ENCODE measurements at regions not wholly inside any gene's neighbourhood (a gene's known extent, or its start where the extent isn't known, plus 50 kb on each side); places are given as distances from the start of the nearest gene placed in this dataset.

GRCh38 chr4:62302710-62303109 lies 1102.6 kb downstream of the ADGRL3 start:
- no peak for DNase-seq

- no peak for DNase-seq
Observed at GRCh38 chr4:62301500-62301899, 1101.4 kb downstream of the ADGRL3 start.

GRCh38 chr4:62293551-62293950 lies 1093.4 kb downstream of the ADGRL3 start:
- DNase-seq, result no peak

- no peak for DNase-seq
Observed at GRCh38 chr4:62292911-62293310, 1092.8 kb downstream of the ADGRL3 start.

GRCh38 chr4:62288808-62289541 lies 1088.8 kb downstream of the ADGRL3 start:
- no peak for DNase-seq

- no peak for DNase-seq
Observed at GRCh38 chr4:62285026-62285425, 1084.9 kb downstream of the ADGRL3 start.

- no peak for DNase-seq
Observed at GRCh38 chr4:62279689-62280088, 1079.6 kb downstream of the ADGRL3 start.

GRCh38 chr4:62275470-62275869 lies 1075.3 kb downstream of the ADGRL3 start:
- no peak for DNase-seq

- no peak for DNase-seq
Observed at GRCh38 chr4:62274782-62275181, 1074.7 kb downstream of the ADGRL3 start.

- no peak for DNase-seq
Observed at GRCh38 chr4:62271107-62271506, 1071.0 kb downstream of the ADGRL3 start.

GRCh38 chr4:62269918-62270317 lies 1069.8 kb downstream of the ADGRL3 start:
- DNase-seq, result no peak

GRCh38 chr4:62263454-62263853 lies 1063.3 kb downstream of the ADGRL3 start:
- DNase-seq, result no peak

- no peak for DNase-seq
Observed at GRCh38 chr4:62262676-62263075, 1062.5 kb downstream of the ADGRL3 start.

GRCh38 chr4:62260254-62260653 lies 1060.1 kb downstream of the ADGRL3 start:
- DNase-seq, result no peak

- no peak for DNase-seq
Observed at GRCh38 chr4:62256479-62256878, 1056.4 kb downstream of the ADGRL3 start.

GRCh38 chr4:62252728-62253127 lies 1052.6 kb downstream of the ADGRL3 start:
- no peak for DNase-seq

GRCh38 chr4:62250100-62250499 lies 1050.0 kb downstream of the ADGRL3 start:
- DNase-seq, result no peak

- DNase-seq, result no peak
Observed at GRCh38 chr4:62243895-62244294, 1043.8 kb downstream of the ADGRL3 start.

- no peak for DNase-seq
Observed at GRCh38 chr4:62235911-62236310, 1035.8 kb downstream of the ADGRL3 start.

- DNase-seq, result no peak
Observed at GRCh38 chr4:62232814-62233213, 1032.7 kb downstream of the ADGRL3 start.

GRCh38 chr4:62231994-62232393 lies 1031.9 kb downstream of the ADGRL3 start:
- no peak for DNase-seq

GRCh38 chr4:62226082-62226481 lies 1026.0 kb downstream of the ADGRL3 start:
- DNase-seq, result peak; percentile 41

- DNase-seq, result no peak
Observed at GRCh38 chr4:62222121-62222520, 1022.0 kb downstream of the ADGRL3 start.

GRCh38 chr4:62210486-62210885 lies 1010.4 kb downstream of the ADGRL3 start:
- peak; percentile 41 for DNase-seq
